B cell (primary cell): ENCODE measurements at regions not wholly inside any gene's neighbourhood (a gene's known extent, or its start where the extent isn't known, plus 50 kb on each side); places are given as distances from the start of the nearest gene placed in this dataset.

Source experiments
- ATAC-seq: fragments of 200-7000 bp; cut with Tn5 transposase; one replicate; pipeline ENCODE4 v1.10.0; 2021; ENCODE audit warnings: low read depth, mild to moderate bottlenecking, moderate number of reproducible peaks, moderate library complexity
- CTCF ChIA-PET: fragments of 350-600 bp; sonication (Branson Sonifier 250); formaldehyde crosslinking; loops from one replicate; lab custom pipeline; 2021; ENCODE audit warnings: antibody characterized with exemption, inconsistent platforms; lab: Charles Lee
- POLR2A ChIA-PET: fragments of 350-600 bp; sonication (Branson Sonifier 250); formaldehyde crosslinking; loops from one replicate; lab custom pipeline; 2021; ENCODE audit warnings: antibody characterized with exemption; lab: Charles Lee
- DNase-seq: peaks from one replicate; pipeline ENCODE4 v3.0.0; 2013
- H2AFZ ChIP-seq: 2 replicates; pipeline ENCODE4 v1.6.1; 2012; ENCODE audit warnings: mild to moderate bottlenecking, low read depth, low read length; ENCODE audit not compliant: insufficient read depth, poor library complexity, severe bottlenecking
- H3K27ac ChIP-seq, 2 donors: 1 replicate in 1 of 2; 2 replicates in 1 of 2; pipeline ENCODE4 v1.5.1; 2012 to 2013; ENCODE audit warnings: low read length in 2 of 2, mild to moderate bottlenecking in 2 of 2, moderate library complexity in 1 of 2
- H3K27me3 ChIP-seq, 4 experiments: fragments of 200-600 bp in 1 of 4; sonication (generic) in 1 of 4; replicated peaks in 1 of 4; 1 replicate in 2 of 4; 2 replicates in 2 of 4; pipeline versions ENCODE4 v1.6.1 to v1.7.0; 2013 to 2016; ENCODE audit warnings: low read length in 3 of 4, mild to moderate bottlenecking in 2 of 4, mixed read lengths in 1 of 4, moderate library complexity in 1 of 4; ENCODE audit not compliant: insufficient read depth in 4 of 4, control insufficient read depth in 3 of 4; ENCODE audit errors: control extremely low read depth in 1 of 4
- H3K36me3 ChIP-seq, 2 experiments: replicated peaks in 1 of 2; 1 replicate in 1 of 2; 2 replicates in 1 of 2; pipeline versions ENCODE4 v1.6.1 to v1.7.1; 2013; ENCODE audit warnings: low read length in 1 of 2; ENCODE audit not compliant: insufficient read depth in 2 of 2, control insufficient read depth in 1 of 2; ENCODE audit errors: control extremely low read depth in 1 of 2, extremely low read depth in 1 of 2
- H3K4me1 ChIP-seq, 2 donors: fragments of 200-600 bp in 1 of 2; sonication (generic) in 1 of 2; 1 replicate in 1 of 2; 2 replicates in 1 of 2; pipeline versions ENCODE4 v1.5.1 to v1.6.1; 2013 to 2017; ENCODE audit warnings: low read length in 2 of 2; ENCODE audit not compliant: control insufficient read depth in 2 of 2, insufficient read depth in 2 of 2
- H3K4me2 ChIP-seq: replicated peaks from 2 replicates; pipeline ENCODE3; 2012; ENCODE audit warnings: mild to moderate bottlenecking, low read depth, low read length; ENCODE audit not compliant: poor library complexity, severe bottlenecking
- H3K4me3 ChIP-seq, 5 experiments: fragments of 200-600 bp in 1 of 5; sonication (generic) in 1 of 5; 1 replicate in 3 of 5; 2 replicates in 2 of 5; pipeline versions ENCODE4 v1.5.1 to v1.7.0; 2011 to 2016; ENCODE audit warnings: low read length in 4 of 5, mild to moderate bottlenecking in 4 of 5, low read depth in 2 of 5, control low read depth in 1 of 5, moderate library complexity in 1 of 5; ENCODE audit not compliant: insufficient read depth in 1 of 5; ENCODE audit errors: control extremely low read depth in 1 of 5, extremely low read depth in 1 of 5
- H3K79me2 ChIP-seq: fragments of 200-600 bp; sonication (generic); one replicate; pipeline ENCODE4 v1.6.0; 2016; ENCODE audit warnings: low read length; ENCODE audit not compliant: control insufficient read depth, insufficient read depth
- H3K9ac ChIP-seq: fragments of 200-600 bp; sonication (generic); 2 replicates; pipeline ENCODE4 v1.6.1; 2017; ENCODE audit warnings: mild to moderate bottlenecking, low read length, moderate library complexity
- H3K9me3 ChIP-seq, 3 donors: one replicate each; pipeline versions ENCODE4 v1.6.1 to v1.7.1; 2013; ENCODE audit warnings: low read length in 2 of 3; ENCODE audit not compliant: control insufficient read depth in 2 of 3, insufficient read depth in 1 of 3; ENCODE audit errors: control extremely low read depth in 1 of 3
- H4K20me1 ChIP-seq: 2 replicates; pipeline ENCODE4 v1.6.0; 2012; ENCODE audit warnings: mild to moderate bottlenecking, low read length; ENCODE audit not compliant: insufficient read depth, control insufficient read depth, poor library complexity, severe bottlenecking
- H3K27ac Mint-ChIP-seq: one replicate; pipeline ENCODE4 v1.8.0; 2021; ENCODE audit warnings: mixed read lengths
- H3K27me3 Mint-ChIP-seq: one replicate; pipeline ENCODE4 v1.8.0; 2021; ENCODE audit warnings: mixed read lengths
- H3K4me1 Mint-ChIP-seq: one replicate; pipeline ENCODE4 v1.8.0; 2021; ENCODE audit warnings: mixed read lengths
- H3K4me3 Mint-ChIP-seq: one replicate; pipeline ENCODE4 v1.8.0; 2021; ENCODE audit warnings: mixed read lengths
- H3K9me3 Mint-ChIP-seq: one replicate; pipeline ENCODE4 v1.8.0; 2022; ENCODE audit warnings: mixed read lengths; ENCODE audit not compliant: insufficient read depth
- CTCF ChIP-seq: fragments of 200-600 bp; IDR thresholded peaks from one replicate; pipeline ENCODE4 v1.8.0; 2022; ENCODE audit warnings: antibody characterized with exemption, mild to moderate bottlenecking
- EZH2 ChIP-seq: IDR thresholded peaks from 2 replicates; pipeline ENCODE4 v1.6.1; 2012; ENCODE audit warnings: borderline replicate concordance, low read depth, mild to moderate bottlenecking, moderate library complexity, low read length; ENCODE audit not compliant: insufficient read depth, poor library complexity, severe bottlenecking
- WGBS: methylation state at CpG from one replicate; pipeline ENCODE4 v1.1.5; 2013; ENCODE audit warnings: missing lambda C conversion rate; ENCODE audit not compliant: insufficient coverage; 5-methylcytosine and 5-hydroxymethylcytosine counted together
- intact Hi-C: fragments of 100-400 bp; cut with micrococcal nuclease; formaldehyde crosslinking; loops from one replicate; pipeline ENCODE4 v1.10.0; 2022

- no peaks in the 10 kb centered on the region for H3K36me3 ChIP-seq
- H2AFZ ChIP-seq: no peak overlapping the region
- no peak for DNase-seq
- Mint-ChIP-seq H3K27ac (no peak overlapping the region), H3K27me3 (peaks cover 4% of the 10 kb centered on the region), H3K4me3 (no peak overlapping the region), H3K4me1 (no peaks in the 10 kb centered on the region), H3K9me3 (no peaks in the 10 kb centered on the region)
- H3K27me3 ChIP-seq: no peaks in the 10 kb centered on the region
- H3K27ac ChIP-seq: no peak overlapping the region
- TF ChIP-seq EZH2 (no peak), CTCF (no peak)
- 89% methylated on average over 6 of the region's 8 CpGs for WGBS
- H3K79me2 ChIP-seq: no peaks in the 10 kb centered on the region
- POLR2A ChIA-PET: interaction anchor here (0.8 kb wide), 1 partner anchor 9 kb away, joined by 3 read pairs; no protein-coding TSS in a partner anchor
- no peaks in the 10 kb centered on the region for H4K20me1 ChIP-seq
- CTCF ChIA-PET: no interaction called here
- H3K4me1 ChIP-seq: no peaks in the 10 kb centered on the region
- intact Hi-C loops: no loop called here
- no peak overlapping the region for H3K4me3 ChIP-seq
- H3K9ac ChIP-seq: no peak overlapping the region
- no peak for ATAC-seq
- no peak overlapping the region for H3K4me2 ChIP-seq
- peaks cover 0 to 8% (median 0%) of the 10 kb centered on the region in 3 donors for H3K9me3 ChIP-seq
Observed at GRCh38 chr5:172571892-172572291, 69.2 kb upstream of the NEURL1B start.

- ChIA-PET POLR2A (interaction anchor here (0.8 kb wide), 1 partner anchor 10 kb away, joined by 3 read pairs; no protein-coding TSS in a partner anchor), CTCF (no interaction called here)
- Histone ChIP-seq H3K4me1 (no peaks in the 10 kb centered on the region), H3K27me3 (no peaks in the 10 kb centered on the region), H4K20me1 (no peaks in the 10 kb centered on the region), H3K36me3 (no peaks in the 10 kb centered on the region), H3K4me3 (no peak overlapping the region), H3K9me3 (peaks cover 0 to 8% (median 0%) of the 10 kb centered on the region in 3 donors), H3K79me2 (no peaks in the 10 kb centered on the region), H3K9ac (no peak overlapping the region), H3K4me2 (no peak overlapping the region), H3K27ac (no peak overlapping the region), H2AFZ (no peak overlapping the region)
- no peaks in the 10 kb centered on the region for H3K9me3 Mint-ChIP-seq
- no peak overlapping the region for H3K27ac Mint-ChIP-seq
- no peak for TF ChIP-seq CTCF
- no peak for TF ChIP-seq EZH2
- intact Hi-C loops: no loop called here
- no peak for DNase-seq
- H3K4me1 Mint-ChIP-seq: no peaks in the 10 kb centered on the region
- 52% methylated on average over 3 of the region's 3 CpGs for WGBS
- no peak for ATAC-seq
- peaks cover 4% of the 10 kb centered on the region for H3K27me3 Mint-ChIP-seq
- H3K4me3 Mint-ChIP-seq: no peak overlapping the region
Observed at GRCh38 chr5:172571413-172571812, 69.7 kb upstream of the NEURL1B start.
